Caco-2 (cell line): ENCODE measurements at regions not wholly inside any gene's neighbourhood (a gene's known extent, or its start where the extent isn't known, plus 50 kb on each side); places are given as distances from the start of the nearest gene placed in this dataset.

Experiments used
- BruUV-seq: library from RNA; stranded (reverse); fragments of 400-500 nt; replicated peaks from 2 replicates; lab custom pipeline; 2021; lab: Mats Ljungman, UMichigan
- CTCF ChIA-PET: fragments of 300-600 bp; sonication (Branson Sonifier 250); formaldehyde crosslinking; loops from one replicate; lab custom pipeline; 2022; ENCODE audit warnings: antibody characterized with exemption; lab: Charles Lee
- POLR2A ChIA-PET: fragments of 300-600 bp; sonication (Branson Sonifier 250); formaldehyde crosslinking; loops from one replicate; lab custom pipeline; 2022; ENCODE audit warnings: antibody characterized with exemption; lab: Charles Lee
- DNase-seq, 2 experiments: peaks; one replicate each; pipeline versions ENCODE4 v3.0.0 to v3.0.0-alpha.2; 2020 to 2022
- H3K27me3 ChIP-seq: replicated peaks from 2 replicates; pipeline ENCODE4 v1.6.0; 2011; ENCODE audit warnings: low read length; ENCODE audit not compliant: control insufficient read depth, insufficient read depth
- H3K36me3 ChIP-seq: 2 replicates; pipeline ENCODE4 v1.5.1; 2011; ENCODE audit warnings: low read length; ENCODE audit not compliant: control insufficient read depth, insufficient read depth
- H3K4me1 ChIP-seq: fragments of 250-450 bp; sonication (Bioruptor Pico); 2 replicates; pipeline ENCODE4 v1.5.1; 2020; ENCODE audit warnings: mild to moderate bottlenecking
- H3K4me3 ChIP-seq: 2 replicates; pipeline ENCODE4 v1.5.1; 2011; ENCODE audit warnings: low read depth, mild to moderate bottlenecking, control low read depth, low read length
- H3K9me3 ChIP-seq: fragments of 250-450 bp; sonication (Bioruptor Pico); 2 replicates; pipeline ENCODE4 v1.5.1; 2020; ENCODE audit warnings: mild to moderate bottlenecking, moderate library complexity
- H3K27ac Mint-ChIP-seq: one replicate; pipeline ENCODE4 v1.8.0; 2022; ENCODE audit warnings: mixed read lengths; ENCODE audit not compliant: unreplicated experiment
- H3K27me3 Mint-ChIP-seq: one replicate; pipeline ENCODE4 v1.8.0; 2022; ENCODE audit warnings: mixed read lengths; ENCODE audit not compliant: insufficient read depth, unreplicated experiment
- H3K36me3 Mint-ChIP-seq: one replicate; pipeline ENCODE4 v1.8.0; 2022; ENCODE audit warnings: mild to moderate bottlenecking, mixed read lengths; ENCODE audit not compliant: insufficient read depth, unreplicated experiment
- H3K4me1 Mint-ChIP-seq: one replicate; pipeline ENCODE4 v1.8.0; 2022; ENCODE audit warnings: low read depth, mixed read lengths; ENCODE audit not compliant: unreplicated experiment
- H3K4me3 Mint-ChIP-seq: one replicate; pipeline ENCODE4 v1.8.0; 2022; ENCODE audit warnings: mild to moderate bottlenecking, moderate library complexity, mixed read lengths; ENCODE audit not compliant: unreplicated experiment
- H3K9me3 Mint-ChIP-seq: one replicate; pipeline ENCODE4 v1.8.0; 2022; ENCODE audit warnings: mixed read lengths; ENCODE audit not compliant: unreplicated experiment
- CTCF ChIP-seq, 2 experiments: fragments of 200-600 bp in 1 of 2; IDR thresholded peaks; 1 replicate in 1 of 2; 2 replicates in 1 of 2; pipeline versions ENCODE4 v1.5.1 to v1.8.0; 2011 to 2022; ENCODE audit warnings: antibody characterized with exemption in 1 of 2, control low read depth in 1 of 2, inconsistent platforms in 1 of 2, low read depth in 1 of 2, low read length in 1 of 2, mild to moderate bottlenecking in 1 of 2, moderate library complexity in 1 of 2; ENCODE audit not compliant: insufficient read depth in 1 of 2, severe bottlenecking in 1 of 2, unreplicated experiment in 1 of 2
- intact Hi-C: fragments of 100-400 bp; cut with micrococcal nuclease; formaldehyde crosslinking; loops from one replicate; pipeline ENCODE4 v1.10.0; 2022; ENCODE audit not compliant: unreplicated experiment

DNA sequence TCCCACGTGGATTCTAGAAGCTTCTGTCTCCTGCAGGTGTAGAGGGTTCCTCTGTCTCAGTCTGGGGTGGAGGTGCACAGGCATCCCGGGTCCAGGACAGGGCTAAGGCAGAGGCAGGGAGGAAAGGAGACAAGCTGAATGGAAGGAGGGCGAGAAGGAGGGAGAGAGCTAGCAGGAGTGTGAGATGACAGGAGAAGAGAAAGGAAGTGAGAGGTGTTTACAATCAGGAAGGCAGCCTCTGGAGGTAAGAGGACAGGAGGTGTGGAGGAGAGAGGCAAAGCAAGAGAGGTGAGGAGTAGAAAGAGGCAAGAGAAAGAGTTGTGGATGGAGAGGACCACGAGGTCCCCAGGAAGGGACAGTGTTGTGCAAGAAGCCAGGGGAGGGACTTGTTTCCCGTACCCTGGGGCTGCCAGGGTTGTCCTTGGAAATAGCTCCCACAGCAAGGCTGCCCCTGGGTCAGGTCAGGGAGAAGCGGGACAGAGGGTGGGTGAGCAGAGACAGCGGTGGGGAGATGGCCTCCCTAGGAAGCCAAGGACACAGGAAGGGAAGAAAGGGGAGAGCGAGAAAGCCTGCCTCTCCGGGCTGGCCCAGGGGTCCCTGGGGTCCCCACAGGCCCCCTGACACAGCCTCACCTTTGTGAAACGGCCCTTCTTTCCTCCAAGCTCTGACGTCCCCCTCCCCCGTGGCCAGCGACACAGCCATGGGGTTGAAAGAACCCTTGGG lies 136.9 kb downstream of the CYP26B1 start:
- Mint-ChIP-seq H3K36me3 (no peaks in the 10 kb centered on the region), H3K27me3 (no peaks in the 10 kb centered on the region), H3K9me3 (no peaks in the 10 kb centered on the region), H3K4me3 (no peak overlapping the region), H3K4me1 (peaks cover 7% of the 10 kb centered on the region), H3K27ac (no peak overlapping the region)
- DNase-seq, result no peak
- ChIA-PET POLR2A (no interaction called here), CTCF (no interaction called here)
- no peak for TF ChIP-seq CTCF (IDR thresholded peaks at IDR 0.05; ENCODE audit: insufficient read depth in 1 of 2, low read depth in 1 of 2, low read length in 1 of 2, severe bottlenecking in 1 of 2, unreplicated experiment in 1 of 2)
- H3K4me3 ChIP-seq, result no peak overlapping the region
- peaks cover 13% of the 10 kb centered on the region for H3K4me1 ChIP-seq
- no peaks in the 10 kb centered on the region for H3K36me3 ChIP-seq
- no peaks in the 10 kb centered on the region for H3K27me3 ChIP-seq
- BruUV-seq, result no TSS peak
- H3K9me3 ChIP-seq, result no peaks in the 10 kb centered on the region
- intact Hi-C loops, result no loop called here

DNA sequence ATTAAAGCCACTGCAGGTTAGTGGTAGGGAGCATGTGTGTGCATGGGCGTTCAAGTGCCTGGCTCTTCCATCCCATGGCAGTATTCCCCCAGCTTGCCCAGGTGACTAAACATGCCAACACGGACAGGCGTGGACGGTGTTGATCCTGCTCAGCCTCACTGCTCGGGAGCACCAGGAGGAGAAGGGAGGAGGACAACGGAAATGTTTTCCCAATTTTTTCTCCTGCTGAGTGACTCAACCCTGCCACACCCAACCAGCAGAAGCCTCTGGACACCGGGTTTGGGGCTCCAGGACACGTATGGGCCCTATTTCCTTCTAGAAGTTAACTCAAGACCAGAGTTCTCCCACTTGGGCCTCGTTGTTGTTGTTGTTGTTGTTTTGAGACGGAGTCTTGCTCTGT lies 139.1 kb downstream of the CYP26B1 start:
- H3K27me3 ChIP-seq, result no peaks in the 10 kb centered on the region
- no peak overlapping the region for H3K27ac Mint-ChIP-seq
- H3K4me3 Mint-ChIP-seq, result no peak overlapping the region
- no peaks in the 10 kb centered on the region for H3K9me3 Mint-ChIP-seq
- H3K4me3 ChIP-seq, result no peak overlapping the region
- H3K36me3 Mint-ChIP-seq, result no peaks in the 10 kb centered on the region
- intact Hi-C loops, result no loop called here
- no peak for TF ChIP-seq CTCF (IDR thresholded peaks at IDR 0.05; ENCODE audit: insufficient read depth in 1 of 2, low read depth in 1 of 2, low read length in 1 of 2, severe bottlenecking in 1 of 2, unreplicated experiment in 1 of 2)
- no peaks in the 10 kb centered on the region for H3K36me3 ChIP-seq
- no peak for DNase-seq
- H3K4me1 ChIP-seq, result no peaks in the 10 kb centered on the region
- no peaks in the 10 kb centered on the region for H3K9me3 ChIP-seq
- ChIA-PET POLR2A (no interaction called here), CTCF (no interaction called here)
- H3K4me1 Mint-ChIP-seq, result peaks cover 7% of the 10 kb centered on the region
- no peaks in the 10 kb centered on the region for H3K27me3 Mint-ChIP-seq
- BruUV-seq, result no TSS peak

DNA sequence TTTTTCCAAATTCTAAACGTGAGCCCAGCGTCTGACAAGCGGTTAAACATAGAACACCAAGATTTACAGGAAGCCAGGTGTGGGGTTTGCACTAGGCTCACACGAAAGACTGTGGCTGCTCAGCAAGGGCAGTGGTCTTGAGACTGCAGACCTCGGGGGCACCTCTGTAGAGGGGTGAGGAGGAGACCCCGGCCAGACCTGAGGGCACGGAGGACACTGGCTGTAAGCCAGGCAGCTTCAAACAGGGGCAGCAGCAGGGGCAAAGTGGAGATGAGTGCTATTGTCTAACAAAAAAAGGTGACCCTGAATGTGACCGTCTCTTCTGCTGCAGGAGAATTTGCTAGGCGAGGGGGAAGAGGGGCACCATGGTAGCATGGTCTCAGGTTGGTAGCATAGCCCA lies 140.3 kb downstream of the CYP26B1 start:
- H3K4me3 Mint-ChIP-seq, result no peak overlapping the region
- H3K4me1 Mint-ChIP-seq, result peaks cover 14% of the 10 kb centered on the region
- H3K27ac Mint-ChIP-seq, result no peak overlapping the region
- H3K4me3 ChIP-seq, result no peak overlapping the region
- CTCF ChIA-PET, result no interaction called here
- no peaks in the 10 kb centered on the region for H3K36me3 Mint-ChIP-seq
- POLR2A ChIA-PET, result no interaction called here
- H3K4me1 ChIP-seq, result no peaks in the 10 kb centered on the region
- intact Hi-C loops, result no loop called here
- DNase-seq, result no peak
- no peaks in the 10 kb centered on the region for H3K27me3 Mint-ChIP-seq
- no peaks in the 10 kb centered on the region for H3K9me3 ChIP-seq
- no peaks in the 10 kb centered on the region for H3K36me3 ChIP-seq
- no peaks in the 10 kb centered on the region for H3K9me3 Mint-ChIP-seq
- no peak for TF ChIP-seq CTCF (IDR thresholded peaks at IDR 0.05; ENCODE audit: insufficient read depth in 1 of 2, low read depth in 1 of 2, low read length in 1 of 2, severe bottlenecking in 1 of 2, unreplicated experiment in 1 of 2)
- BruUV-seq, result no TSS peak
- H3K27me3 ChIP-seq, result no peaks in the 10 kb centered on the region
